HG03342 (cell line): ENCODE measurements at regions not wholly inside any gene's neighbourhood (a gene's known extent, or its start where the extent isn't known, plus 50 kb on each side); places are given as distances from the start of the nearest gene placed in this dataset.
"Not testable (repeated sequence)": the region's sequence is repeated elsewhere in the genome, so short reads cannot be mapped to it uniquely, and the experiment has no call there.

Source experiments
- ATAC-seq: cut with Tn5 transposase; IDR thresholded peaks from one replicate; pipeline ENCODE4 v1.9.1; 2021; ENCODE audit warnings: mild to moderate bottlenecking, moderate library complexity; ENCODE audit not compliant: unreplicated experiment

DNA sequence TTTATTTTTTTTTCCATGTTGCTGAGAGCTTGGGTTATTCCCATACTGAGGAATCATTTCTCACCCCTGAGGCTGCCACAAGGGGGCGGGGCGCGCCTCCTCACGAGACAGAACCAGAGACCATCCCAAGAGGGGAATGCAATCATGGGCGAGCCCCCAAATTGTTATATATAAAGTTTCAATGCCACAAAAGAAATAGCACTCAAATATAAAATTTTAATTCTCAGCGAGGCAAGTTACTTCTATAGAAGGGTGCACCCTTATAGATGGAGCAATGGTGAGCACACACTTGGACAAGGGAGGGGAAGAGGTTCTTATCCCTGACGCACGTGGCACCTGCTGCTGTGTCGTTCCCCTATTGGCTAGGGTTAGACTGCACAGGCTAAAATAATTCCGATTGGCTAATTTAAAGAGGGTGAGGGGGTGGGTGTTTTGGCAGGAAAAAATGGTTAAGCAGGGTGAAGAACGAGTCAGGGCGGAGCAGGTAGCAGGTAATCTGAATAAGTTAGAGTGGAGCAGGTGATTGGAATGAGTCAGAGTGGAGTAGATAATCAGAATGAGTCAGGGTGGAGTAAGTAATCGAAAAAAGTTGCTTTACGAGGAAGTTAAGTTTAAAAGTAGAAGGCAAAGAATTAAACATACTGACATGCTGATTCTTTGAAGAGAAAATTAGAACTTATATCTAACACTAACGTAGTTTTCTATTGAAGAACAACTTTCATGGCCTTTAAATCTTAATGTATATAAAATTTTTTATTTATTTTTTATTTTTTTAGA is 177.5 kb downstream of the MTCL1 start:
- no peak for ATAC-seq

DNA sequence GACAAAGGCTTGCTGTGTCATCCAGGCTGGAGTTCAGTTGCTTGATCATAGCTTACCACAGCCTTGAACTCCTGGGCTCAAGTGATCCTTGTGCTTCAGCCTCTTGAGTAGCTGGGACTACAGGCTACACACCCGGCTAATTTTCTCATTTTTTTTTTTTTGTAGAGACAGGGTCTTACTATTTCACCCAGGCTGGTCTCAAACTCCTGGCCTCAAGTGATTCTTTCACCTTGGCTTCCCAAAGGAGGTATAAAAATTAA is 178.0 kb downstream of the MTCL1 start:
- ATAC-seq, result no peak

DNA sequence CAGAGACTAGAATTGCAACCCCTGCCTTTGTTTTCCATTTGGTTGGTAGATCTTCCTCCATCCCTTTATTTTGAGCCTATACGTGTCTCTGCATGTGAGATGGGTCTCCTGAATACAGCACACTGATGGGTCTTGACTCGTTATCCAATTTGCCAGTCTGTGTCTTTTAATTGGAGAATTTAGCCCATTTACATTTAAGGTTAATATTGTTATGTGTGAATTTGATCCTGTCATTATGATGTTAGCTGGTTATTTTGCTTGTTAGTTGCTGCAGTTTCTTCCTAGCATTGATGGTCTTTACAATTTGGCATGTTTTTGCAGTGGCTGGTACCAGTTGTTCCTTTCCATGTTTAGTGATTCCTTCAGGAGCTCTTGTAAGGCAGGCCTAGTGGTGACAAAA is 182.5 kb downstream of the MTCL1 start:
- not testable (repeated sequence) for ATAC-seq

DNA sequence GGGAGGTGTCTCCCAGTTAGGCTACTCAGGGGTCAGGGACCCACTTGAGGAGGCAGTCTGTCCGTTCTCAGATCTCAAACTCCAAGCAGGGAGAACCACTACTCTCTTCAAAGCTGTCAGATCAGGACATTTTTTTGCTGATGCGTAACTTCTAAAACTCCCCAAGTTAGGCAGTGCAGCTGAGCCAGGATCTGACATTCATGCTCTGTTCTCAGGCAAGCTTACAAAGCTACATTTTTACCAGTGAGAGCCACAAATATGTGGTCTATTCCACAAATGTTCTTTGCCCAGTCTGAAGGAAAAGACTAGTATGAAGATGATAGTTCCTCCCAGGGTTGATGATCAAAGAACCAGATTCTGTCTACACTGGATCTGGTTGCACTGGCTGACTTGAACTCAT is 184.1 kb downstream of the MTCL1 start:
- ATAC-seq, result no peak

DNA sequence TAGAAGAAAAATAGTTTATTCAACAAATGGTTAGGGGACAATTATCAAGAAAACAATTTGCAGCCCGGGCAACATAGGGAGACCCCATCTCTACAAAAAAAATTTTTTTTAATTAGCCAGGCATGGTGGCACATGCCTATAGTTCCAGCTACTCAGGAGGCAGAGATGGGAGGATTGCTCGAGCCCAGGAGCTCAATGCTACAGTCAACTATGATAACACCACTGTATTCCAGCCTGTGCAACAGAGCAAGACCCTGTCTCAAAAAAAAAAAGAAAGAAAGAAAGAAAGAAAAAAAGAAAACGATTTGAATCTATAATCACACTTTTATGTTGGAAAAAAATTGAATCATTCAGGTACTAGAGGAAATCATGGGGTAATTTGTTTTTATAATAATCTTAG is 185.1 kb downstream of the MTCL1 start:
- ATAC-seq, result not testable (repeated sequence)

DNA sequence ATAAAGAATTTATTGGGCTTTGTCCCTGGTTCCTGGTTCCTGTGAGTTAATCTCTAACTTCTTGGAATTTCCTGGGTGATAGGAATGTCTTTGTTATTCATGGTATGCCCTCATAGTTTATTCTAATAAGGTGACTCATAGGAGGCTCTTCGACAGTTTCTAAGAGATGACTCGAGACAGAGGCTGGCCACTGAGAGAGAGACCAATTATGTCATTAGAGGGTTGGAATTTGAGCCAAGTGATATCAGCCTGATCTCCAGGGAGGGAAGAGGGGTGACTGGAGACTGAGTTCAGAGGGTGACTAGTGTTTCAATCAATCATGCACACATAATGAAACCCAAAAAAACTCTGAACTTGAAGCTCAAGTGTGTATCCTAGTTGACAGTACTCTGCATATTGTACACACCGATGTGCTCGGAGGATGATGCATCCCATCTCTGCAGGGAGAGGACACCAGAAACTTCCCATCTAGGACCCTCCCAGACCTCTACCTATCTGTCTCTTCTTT is 185.7 kb downstream of the MTCL1 start:
- no peak for ATAC-seq

DNA sequence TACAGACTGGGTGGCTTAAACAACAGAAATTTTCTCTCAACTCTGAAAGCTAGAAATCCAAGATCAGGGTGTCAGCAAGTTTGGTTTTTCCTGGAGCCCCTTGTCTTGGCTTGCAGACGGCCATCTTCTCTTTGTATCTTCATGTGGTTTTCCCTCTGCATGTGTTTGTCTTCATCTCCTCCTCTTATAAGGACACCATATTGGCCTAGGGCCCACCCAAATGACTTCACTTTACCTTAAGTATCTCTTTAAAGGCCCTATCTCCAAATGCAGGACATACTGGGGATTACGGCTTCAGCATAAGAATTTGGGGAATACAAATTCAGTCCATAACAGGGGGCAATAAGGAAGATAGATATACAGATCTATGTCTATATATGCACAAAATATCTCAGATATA is 187.9 kb downstream of the MTCL1 start:
- ATAC-seq, result no peak

DNA sequence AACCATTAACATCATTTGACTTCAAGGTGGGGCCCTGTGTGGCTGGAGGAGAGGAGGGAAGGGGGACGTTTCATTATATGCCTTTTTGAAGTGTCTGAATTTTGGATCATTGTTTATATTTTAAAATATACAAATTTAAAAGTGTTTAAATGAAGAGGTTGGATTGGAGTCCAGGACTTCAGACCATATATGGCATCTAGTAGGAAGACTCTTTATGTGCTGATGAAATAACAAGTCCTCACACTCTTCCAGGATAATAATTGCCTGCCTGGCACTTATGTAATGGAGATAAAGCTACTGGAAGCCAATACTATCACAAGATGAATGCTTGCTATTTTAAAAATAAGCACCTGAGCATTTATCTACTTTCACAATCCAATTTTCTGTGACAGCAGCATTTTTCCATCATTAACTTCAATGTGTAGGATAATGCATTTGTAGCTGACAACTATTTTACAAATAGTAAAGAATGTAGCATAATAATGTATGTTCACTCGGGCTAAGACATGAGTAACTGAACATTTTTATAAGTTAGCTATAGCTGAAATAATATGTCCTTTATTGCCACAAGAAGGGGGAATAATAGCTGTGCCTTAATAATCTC is 188.4 kb downstream of the MTCL1 start:
- no peak for ATAC-seq

DNA sequence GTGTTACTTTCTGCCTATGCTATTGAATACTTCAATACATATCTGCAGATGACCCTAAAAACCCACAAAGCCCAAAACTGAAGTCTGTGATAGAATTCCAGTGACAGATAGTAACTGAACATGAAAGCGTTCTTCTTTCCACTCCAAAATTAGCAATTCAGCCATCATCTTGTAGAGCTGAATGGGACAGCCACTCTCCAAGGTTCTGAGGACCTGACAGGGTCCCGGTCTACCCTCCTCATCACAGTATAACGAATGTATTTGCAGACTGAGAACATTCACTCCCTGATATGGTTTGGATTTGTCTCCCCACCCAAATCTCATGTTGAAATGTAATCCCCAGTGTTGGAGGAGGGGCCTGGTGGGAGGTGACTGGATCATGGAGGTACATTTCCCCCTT is 189.5 kb downstream of the MTCL1 start:
- ATAC-seq, result no peak

DNA sequence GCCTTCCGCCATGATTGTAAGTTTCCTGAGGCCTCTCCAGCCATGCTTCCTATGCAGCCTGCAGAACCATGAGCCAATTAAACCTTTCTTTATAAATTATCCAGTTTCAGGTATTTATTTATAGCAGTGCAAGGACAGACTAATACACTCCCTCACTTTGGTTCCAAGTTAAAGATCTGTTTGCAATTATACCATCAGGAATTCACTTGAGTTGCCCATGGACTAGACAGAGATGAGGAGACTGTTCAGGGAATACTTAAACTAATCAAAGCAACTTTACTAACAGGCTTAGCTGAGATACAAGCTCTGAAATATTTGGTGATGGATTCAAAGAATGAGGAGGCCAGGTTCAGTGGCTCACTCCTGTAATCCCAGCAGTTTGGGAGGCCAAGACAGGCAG is 190.0 kb downstream of the MTCL1 start:
- no peak for ATAC-seq

DNA sequence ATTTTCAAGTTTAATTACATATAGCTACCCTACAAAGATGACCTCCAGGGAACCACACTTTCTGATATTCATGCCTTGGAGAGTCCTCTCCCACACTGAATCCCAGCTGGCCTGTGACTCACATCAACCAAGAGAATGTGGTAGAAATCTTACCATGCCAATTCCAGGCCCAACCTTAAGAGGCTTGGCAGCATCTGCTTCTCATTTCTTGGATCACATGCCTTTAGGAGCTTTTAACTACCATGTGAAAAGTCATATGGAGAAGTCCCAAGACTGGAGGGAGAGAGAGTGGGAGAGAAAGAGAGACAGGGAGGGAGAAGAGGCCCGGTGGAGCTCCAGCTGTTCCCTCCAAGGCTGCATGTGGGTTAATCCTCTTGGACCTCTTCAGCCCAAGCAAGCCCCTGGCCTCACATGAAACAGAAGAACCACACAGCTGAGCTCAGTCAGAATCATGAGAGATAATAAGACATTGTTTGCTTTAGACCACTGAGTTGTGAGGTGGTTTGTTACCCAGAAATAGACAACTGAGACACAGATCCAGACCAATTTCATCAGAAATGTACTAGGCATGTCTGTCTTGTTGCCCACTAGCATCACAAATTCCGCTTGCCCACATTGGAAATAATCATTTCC is 190.7 kb downstream of the MTCL1 start:
- no peak for ATAC-seq

DNA sequence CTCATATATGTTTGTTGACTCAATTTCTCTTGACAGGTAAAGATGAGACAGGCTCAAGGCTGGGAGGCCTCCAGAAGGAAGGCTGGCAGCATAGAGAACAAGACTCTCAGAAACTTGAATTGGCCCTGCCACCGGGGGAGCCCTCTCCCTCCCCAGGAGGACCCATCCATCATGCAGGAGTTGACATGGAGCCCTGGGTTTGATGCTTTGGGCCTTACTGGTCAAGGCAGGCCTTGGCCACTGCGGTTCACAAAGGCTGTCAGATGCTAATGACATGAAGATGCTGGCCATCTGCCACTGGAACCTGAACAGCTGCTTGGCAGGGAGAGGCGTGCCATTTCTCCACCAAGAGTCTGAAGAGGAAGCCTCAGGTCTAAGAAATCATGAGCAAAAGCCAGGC is 193.6 kb downstream of the MTCL1 start:
- no peak for ATAC-seq

DNA sequence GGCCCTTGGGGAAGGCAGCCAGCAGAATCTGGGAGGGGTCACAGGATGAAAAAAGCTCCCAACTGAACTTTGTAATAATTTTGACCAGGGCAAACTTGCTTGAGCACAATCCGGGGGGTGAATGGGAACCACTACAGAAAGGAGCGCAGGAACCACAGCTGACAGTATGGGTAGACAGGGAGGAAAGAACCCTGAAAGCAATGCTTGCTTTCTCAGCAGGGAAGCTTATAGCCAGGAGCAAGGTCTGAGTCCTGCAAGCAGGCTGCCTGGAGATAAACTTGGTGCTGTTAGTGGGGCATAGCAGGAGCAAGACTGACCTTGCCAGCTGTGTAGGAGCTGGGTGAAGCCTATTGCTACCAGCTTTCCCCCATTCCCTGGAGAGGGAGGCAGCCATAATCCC is 195.2 kb downstream of the MTCL1 start:
- ATAC-seq, result no peak

DNA sequence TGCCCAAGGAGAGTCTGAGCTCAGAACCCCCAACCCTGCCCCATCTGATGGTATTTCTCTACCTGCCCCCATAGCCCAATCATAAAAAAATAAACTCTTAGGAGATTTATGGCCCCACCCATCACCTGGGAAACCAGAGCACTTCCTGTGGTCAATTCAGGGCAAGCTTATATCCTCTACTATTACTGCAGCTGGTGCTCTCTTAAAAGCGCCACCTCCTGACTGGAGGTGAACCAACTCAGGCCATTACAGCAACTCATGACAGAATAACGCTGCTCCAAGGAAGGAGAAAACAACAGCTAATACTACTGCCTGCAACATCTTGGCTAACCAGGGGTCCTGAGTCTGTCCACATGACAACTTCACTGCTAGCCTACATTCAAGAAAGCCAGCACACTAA is 195.7 kb downstream of the MTCL1 start:
- ATAC-seq, result no peak

DNA sequence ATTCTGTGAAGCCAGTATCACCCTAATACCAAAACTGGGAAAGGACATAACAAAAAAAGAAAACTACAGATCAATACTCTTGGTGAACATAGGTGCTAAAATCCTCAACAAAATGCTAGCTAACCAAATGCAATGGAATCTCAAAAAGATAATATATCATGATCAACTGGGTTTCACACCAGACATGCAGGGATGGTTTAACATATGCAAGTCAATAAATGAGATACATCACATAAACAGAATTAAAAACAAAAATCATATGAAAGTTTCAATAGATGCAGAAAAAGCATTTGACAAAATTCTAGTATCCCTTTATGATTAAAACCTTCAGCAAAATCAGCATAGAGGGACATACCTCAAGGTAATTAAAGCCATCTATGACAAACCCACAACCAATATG is 198.2 kb upstream of the NDUFV2 start:
- no peak for ATAC-seq

DNA sequence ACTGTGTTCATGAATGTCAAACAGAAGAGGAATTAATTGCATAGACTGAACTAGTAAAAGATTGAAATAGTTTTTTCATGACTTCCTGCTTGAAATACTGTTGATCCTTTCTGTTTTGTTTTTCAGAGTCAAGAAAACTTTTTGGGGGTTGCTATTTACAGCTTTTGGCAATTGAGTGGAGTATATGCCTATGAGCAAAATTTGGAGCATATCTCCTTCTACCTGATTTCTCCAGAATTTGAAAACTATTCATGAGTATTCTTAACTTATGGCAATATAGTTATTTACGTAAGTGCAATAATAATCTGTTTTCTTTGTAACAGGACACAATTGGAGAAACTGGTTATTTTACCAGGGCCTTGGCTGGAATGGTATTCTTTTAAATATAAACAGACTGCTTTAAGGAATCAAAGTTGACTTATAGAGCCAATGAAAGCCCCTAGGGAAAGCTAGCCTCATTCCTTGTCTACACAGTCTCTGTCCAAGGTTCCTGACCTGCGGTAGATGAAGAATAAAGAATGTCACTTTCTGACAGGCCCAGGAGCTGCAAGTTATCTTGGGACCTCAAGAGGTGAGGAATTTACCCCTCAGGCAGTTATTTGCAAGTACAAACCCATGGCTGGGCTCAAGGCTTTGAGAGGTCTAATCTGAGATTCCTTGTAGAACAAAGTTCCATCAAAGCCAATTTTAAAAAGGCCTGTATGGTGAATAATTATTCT is 193.5 kb upstream of the NDUFV2 start:
- no peak for ATAC-seq

DNA sequence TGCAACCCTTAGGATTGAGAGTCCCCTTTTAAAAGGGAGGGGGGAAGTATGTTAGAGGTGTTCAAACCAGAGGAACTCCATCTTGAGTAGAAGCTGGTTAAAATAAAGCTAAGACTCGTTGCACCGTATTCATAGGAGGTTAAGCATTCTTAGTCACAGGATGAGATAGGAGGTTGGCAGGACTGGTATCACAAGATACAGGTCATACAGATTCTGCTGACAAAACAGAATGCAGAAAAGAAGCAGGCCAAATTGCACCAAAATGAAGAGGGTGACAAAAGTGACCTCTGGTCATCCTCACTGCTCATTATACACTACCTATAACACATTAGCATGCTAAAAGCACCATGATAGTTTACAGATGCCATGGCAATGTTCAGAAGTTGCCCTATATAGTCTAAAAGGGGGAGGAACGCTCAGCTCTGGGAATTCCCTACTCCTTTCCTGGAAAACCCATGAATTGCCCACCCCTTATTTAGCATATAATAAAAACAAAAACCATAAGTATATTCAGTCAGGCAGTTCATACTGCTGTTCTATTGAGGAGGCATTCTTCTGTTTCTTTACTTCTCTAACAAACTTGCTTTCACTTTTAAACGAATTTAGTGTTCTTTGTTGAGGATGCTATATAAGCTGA is 192.2 kb upstream of the NDUFV2 start:
- no peak for ATAC-seq

DNA sequence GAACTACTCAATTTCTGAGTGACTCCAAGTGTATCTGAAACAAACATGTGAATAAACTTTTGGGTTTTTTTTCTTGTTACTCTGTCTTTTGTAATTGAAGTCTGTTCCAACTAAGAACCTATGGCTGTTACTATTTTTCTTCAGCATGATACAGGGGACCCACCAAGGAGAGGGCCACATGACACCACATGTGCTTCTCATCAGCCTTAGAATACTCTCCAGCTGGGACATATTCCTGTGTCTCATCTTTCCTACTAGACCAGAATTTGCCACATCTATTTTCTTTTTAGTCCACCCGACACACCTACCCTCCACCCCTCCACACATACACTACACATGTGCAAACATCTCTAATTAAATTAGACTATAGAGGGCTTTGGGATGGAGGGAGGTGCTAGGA is 191.7 kb upstream of the NDUFV2 start:
- no peak for ATAC-seq

DNA sequence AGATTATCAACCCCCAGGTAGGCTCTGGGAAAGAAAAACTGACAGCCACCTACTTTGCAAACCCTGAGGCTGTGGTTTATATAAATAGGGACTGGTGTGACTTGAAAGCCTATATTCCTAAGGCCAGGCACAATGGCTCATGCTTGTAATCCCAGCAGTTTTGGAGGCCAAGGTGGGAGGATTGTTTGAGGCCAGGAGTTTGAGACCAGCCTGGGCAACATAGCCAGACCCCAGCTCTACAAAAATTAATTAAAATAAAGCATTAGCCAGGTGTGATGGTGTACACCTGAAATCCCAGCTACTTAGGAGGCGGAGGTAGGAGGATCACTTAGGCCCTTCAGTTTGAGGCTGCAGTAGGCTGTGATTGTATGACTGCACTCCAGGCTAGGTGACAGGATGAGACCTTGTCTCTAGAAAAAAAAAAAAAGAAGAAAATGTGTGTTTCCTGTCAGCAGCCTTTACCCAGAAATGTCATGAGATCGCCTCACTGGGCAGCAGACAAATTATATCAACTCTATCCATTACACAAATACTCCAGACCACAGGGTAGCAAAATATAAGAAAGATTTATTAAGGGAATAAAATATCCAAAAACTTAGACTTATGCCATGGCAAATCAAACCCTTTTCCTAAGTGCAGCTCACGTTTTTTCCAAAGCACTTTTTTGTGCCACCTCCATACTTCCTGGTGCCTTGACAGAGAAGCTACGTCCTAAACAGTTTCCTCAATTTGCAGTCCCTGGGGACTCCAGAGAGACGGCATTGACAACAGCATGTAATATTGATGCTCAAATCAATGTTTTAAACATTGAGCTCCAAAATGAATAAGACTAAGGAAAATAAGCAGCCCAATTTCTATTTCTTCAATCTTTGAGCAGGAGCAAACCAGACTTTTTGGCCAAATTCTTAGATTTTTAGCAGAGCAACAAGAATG is 190.8 kb upstream of the NDUFV2 start:
- no peak for ATAC-seq
